GM12872 (cell line): ENCODE measurements at regions not wholly inside any gene's neighbourhood (a gene's known extent, or its start where the extent isn't known, plus 50 kb on each side); places are given as distances from the start of the nearest gene placed in this dataset.

ENCODE experiments used
- CTCF ChIP-seq: IDR thresholded peaks from 3 replicates; pipeline ENCODE4 v1.5.1; 2011; ENCODE audit warnings: low read depth, mild to moderate bottlenecking, low read length, moderate library complexity; ENCODE audit not compliant: insufficient read depth

DNA sequence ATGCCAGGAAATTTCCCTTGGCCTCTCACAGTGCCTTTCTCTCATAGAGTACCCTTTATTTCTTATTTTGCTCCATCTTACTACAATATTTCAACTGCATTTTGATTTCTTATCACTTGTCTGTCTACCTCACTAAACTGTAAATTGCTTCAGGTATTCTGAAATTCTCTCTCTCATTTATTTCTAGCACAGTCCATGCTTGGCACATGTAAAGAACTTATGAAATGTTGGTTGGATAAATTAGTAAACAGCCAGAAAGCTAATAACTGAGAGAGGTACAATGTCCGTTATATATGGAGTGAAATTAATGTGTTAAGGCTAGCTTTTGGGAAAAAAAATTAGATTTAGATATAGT lies 138.3 kb upstream of the RFC3 start:
- no peak for TF ChIP-seq CTCF

- TF ChIP-seq CTCF: no peak
Measured at GRCh38 chr13:33682020-33682564, 135.9 kb upstream of the RFC3 start.

- TF ChIP-seq CTCF: no peak
Measured at GRCh38 chr13:33683376-33683775, 134.6 kb upstream of the RFC3 start.

DNA sequence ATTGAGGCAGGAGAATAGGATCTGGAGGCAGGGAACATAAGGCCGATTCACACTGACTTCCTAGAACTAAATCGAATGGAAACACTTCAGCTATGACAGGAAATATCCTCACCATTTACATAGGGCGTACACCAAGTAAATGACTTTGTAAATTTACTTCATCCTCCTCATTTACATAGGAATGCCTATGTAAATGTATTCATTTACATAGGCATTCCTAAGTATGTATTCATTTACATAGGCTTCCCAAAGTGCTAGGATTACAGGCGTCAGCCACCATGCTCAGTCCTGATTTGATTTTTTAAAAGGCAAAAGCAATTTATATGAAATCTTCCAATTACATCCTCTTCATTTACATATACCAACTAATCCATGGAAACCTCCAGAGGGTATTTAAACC lies 133.1 kb upstream of the RFC3 start:
- TF ChIP-seq CTCF: no peak

DNA sequence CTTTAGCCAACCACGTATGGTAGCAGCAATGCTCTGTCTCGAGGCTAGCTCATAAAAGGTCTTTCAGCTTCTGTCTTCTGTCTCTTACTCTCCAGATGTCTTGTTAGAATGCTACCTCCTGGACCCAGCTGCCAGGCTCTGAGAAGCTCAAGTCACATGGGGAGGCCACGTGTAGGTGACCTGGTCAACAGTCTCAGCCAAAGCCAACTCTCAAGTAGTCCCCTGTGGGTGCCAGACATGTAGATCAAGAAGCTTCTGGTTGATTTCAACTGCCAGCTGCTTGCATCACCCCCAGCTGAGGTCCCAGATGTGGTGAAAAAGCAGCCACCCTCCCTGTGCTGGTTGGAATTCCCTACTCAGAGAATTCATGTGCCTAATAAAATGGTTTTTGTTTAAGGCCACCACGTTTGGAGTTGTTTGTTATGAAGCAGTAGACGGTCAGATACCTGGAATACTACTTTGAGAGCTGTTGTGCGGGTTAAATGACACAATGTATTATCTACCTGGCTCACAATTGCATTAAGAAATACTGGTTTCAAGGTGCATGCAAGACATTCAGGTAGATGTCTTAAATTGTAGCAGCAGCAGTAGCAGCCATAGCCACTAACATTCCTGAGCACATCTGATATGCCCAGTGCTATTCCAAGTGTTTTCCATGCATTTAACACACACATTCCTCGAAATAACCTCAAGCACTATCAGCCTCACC lies 131.0 kb upstream of the RFC3 start:
- no peak for TF ChIP-seq CTCF

DNA sequence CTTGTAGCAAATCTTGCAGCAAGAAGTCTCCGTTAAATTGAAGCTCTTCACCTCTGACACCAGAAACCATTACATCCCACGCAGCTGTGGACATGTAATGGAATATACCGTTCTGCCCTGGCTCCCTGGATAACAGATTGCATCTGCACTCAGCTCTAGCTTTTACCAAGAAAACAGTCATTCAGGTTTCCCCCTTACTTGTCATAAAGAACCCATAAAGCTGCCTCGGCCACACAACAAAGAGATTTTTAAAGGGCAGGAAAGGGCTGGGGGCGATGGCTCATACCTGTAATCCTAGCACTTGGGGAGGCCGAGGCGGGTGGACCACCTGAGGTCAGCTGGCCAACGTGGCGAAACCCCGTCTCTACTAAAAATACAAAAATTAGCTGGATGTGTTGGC lies 127.6 kb upstream of the RFC3 start:
- TF ChIP-seq CTCF: no peak

DNA sequence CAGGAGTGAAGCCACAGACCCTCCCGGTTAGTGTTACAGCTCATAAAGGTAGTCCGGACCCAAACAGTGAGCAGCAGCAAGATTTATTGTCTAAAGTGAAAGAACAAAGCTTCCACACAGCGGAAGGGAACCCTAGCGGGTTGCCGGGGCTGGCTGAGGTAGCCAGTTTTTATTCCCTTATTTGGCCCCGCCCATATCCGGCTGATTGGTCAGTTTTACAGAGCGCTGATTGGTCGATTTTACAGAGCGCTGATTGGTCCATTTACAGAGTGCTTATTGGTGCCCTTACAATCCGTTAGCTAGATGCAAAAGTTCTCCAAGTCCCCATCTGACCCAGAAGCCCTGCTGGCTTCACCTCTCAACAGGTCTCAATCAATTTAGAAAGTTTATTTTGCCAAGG lies 126.0 kb upstream of the RFC3 start:
- TF ChIP-seq CTCF: no peak

DNA sequence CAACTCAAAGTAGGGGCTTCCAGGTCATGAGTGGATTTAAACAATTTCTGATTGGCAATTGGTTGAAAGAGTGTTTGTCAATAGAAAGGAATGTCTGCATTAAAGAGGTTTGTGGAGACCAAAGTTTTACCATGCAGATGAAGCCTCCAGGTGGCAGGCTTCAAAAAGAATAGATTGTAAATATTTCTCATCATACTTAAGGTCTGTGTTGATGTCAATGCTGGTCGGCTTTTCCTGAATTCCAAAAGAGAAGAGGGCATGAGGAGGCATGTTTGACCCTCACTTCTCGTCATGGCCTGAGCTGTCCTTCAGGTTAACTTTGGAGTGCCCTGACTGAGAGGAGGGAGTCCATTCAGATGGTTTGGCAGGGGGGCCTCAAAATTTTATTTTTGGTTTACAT lies 125.4 kb upstream of the RFC3 start:
- no peak for TF ChIP-seq CTCF
